Upper lobe of left lung (tissue), 6 donors: ENCODE measurements at regions not wholly inside any gene's neighbourhood (a gene's known extent, or its start where the extent isn't known, plus 50 kb on each side); places are given as distances from the start of the nearest gene placed in this dataset.

Experiments used
- ATAC-seq, 2 donors: fragments of 200-7000 bp; cut with Tn5 transposase; one replicate each; pipeline ENCODE4 v1.9.1; 2022; ENCODE audit warnings: mild to moderate bottlenecking in 2 of 2, moderate library complexity in 2 of 2; ENCODE audit not compliant: low FRiP score in 2 of 2
- DNase-seq, 2 donors: peaks; one replicate each; pipeline ENCODE4 v3.0.0-alpha.2; 2019 to 2020
- H3K27ac ChIP-seq, 4 donors: fragments of 200-600 bp; sonication (generic); one replicate each; pipeline ENCODE4 v1.5.1; 2016 to 2019
- H3K27me3 ChIP-seq, 4 donors: fragments of 200-600 bp; sonication (generic); one replicate each; pipeline ENCODE4 v1.5.1; 2017 to 2019
- H3K36me3 ChIP-seq, 4 donors: fragments of 200-600 bp; sonication (generic); one replicate each; pipeline ENCODE4 v1.5.1; 2016 to 2019
- H3K4me1 ChIP-seq, 4 donors: fragments of 200-600 bp; sonication (generic); one replicate each; pipeline ENCODE4 v1.5.1; 2018 to 2019
- H3K4me3 ChIP-seq, 4 donors: fragments of 200-600 bp; sonication (generic); one replicate each; pipeline ENCODE4 v1.5.1; 2017 to 2019; ENCODE audit warnings: mild to moderate bottlenecking in 2 of 4, moderate library complexity in 1 of 4
- H3K9me3 ChIP-seq, 4 donors: fragments of 200-600 bp; sonication (generic); one replicate each; pipeline ENCODE4 v1.5.1; 2018 to 2019
- EP300 ChIP-seq, 4 donors: sonication (generic); formaldehyde crosslinking; IDR thresholded peaks; one replicate each; pipeline ENCODE4 v1.5.1; 2017; ENCODE audit warnings: antibody characterized with exemption in 4 of 4, control low read depth in 2 of 4
- POLR2A ChIP-seq, 4 donors: fragments of 450-650 bp; IDR thresholded peaks; one replicate each; pipeline ENCODE4 v1.5.1; 2016 to 2017; ENCODE audit warnings: antibody characterized with exemption in 4 of 4, mild to moderate bottlenecking in 2 of 4
- POLR2AphosphoS5 ChIP-seq, 2 donors: sonication (generic); formaldehyde crosslinking; IDR thresholded peaks; one replicate each; pipeline ENCODE4 v1.5.1; 2017; ENCODE audit warnings: antibody characterized with exemption in 2 of 2
- WGBS, 2 donors: methylation state at CpG; one replicate each; pipeline ENCODE4 v1.1.5; 2017 to 2018; 5-methylcytosine and 5-hydroxymethylcytosine counted together
- TF ChIP-seq, protein P1 (sequence below), 6 experiments: fragments of 450-650 bp in 4 of 6; fragments of 200-600 bp in 2 of 6; sonication (generic) in 2 of 6; IDR thresholded peaks; one replicate each; pipeline ENCODE4 v1.5.1; 2016 to 2019; ENCODE audit warnings: antibody characterized with exemption in 6 of 6
- donor health status: DM: no; HTN: no; CAD: no; lungs with moderate emphysema.
- donor health status: DM: no; HTN: yes; CAD: no; lungs with severe emphysema.

DNA sequence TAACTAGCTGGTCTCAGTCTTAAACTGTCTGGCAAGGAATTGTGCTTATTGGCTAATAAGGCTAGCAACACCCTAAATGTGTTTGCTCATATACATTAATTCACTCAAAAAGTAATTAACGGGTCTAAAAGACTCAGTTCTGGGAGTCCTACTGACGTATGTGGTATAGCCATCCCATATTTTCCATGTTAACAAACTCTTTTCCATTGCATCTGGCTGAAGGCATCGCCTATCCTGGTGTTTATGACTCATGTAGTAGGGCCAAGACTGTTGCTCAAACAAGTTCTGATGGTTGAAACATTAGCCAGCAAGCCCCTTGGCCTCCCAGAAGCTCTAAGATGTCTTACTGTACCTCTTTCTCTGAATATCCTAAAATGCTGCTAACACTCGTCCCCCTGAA, 98.5 kb downstream of the PHLDA1 start:
- Histone ChIP-seq H3K27ac (no peak overlapping the region), H3K36me3 (no peaks in the 10 kb centered on the region), H3K4me3 (no peak overlapping the region), H3K27me3 (no peaks in the 10 kb centered on the region), H3K9me3 (no peaks in the 10 kb centered on the region), H3K4me1 (peaks cover 4 to 26% (median 19%) of the 10 kb centered on the region in 4 donors)
- peak in 1 of 2 donors; percentile 20 for ATAC-seq
- no peak for DNase-seq
- 87 to 96% methylated on average over 4 of the region's 4 CpGs for WGBS, 2 donors
- no peak for TF ChIP-seq EP300 (IDR thresholded peaks at IDR 0.05)
- TF ChIP-seq, protein P1, sequence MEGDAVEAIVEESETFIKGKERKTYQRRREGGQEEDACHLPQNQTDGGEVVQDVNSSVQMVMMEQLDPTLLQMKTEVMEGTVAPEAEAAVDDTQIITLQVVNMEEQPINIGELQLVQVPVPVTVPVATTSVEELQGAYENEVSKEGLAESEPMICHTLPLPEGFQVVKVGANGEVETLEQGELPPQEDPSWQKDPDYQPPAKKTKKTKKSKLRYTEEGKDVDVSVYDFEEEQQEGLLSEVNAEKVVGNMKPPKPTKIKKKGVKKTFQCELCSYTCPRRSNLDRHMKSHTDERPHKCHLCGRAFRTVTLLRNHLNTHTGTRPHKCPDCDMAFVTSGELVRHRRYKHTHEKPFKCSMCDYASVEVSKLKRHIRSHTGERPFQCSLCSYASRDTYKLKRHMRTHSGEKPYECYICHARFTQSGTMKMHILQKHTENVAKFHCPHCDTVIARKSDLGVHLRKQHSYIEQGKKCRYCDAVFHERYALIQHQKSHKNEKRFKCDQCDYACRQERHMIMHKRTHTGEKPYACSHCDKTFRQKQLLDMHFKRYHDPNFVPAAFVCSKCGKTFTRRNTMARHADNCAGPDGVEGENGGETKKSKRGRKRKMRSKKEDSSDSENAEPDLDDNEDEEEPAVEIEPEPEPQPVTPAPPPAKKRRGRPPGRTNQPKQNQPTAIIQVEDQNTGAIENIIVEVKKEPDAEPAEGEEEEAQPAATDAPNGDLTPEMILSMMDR (IDR thresholded peaks at IDR 0.05) = no peak
- no peak for TF ChIP-seq POLR2A (IDR thresholded peaks at IDR 0.05)
- no peak for TF ChIP-seq POLR2AphosphoS5 (IDR thresholded peaks at IDR 0.05)

DNA sequence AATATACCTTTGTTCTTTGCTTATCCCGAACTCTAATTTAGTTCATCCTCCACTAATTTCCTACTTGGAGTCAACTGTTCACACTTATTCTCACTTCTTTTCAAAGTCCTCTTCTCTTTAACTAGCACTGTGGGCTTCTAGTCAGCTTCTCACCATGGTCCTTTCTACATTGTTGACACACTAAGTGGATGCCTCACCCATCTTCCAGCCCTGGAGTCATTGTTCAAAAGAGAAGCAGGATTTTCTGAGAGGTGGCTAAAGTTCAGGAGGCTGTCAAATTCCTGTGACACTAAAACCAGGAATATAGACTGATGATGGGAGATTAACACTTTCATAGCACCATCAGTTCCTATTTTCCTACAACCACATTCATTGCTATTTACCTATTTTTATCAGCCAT, 99.3 kb downstream of the PHLDA1 start:
- Histone ChIP-seq H3K27ac (no peak overlapping the region), H3K36me3 (no peaks in the 10 kb centered on the region), H3K4me3 (no peak overlapping the region), H3K27me3 (no peaks in the 10 kb centered on the region), H3K4me1 (peaks cover 4 to 23% (median 19%) of the 10 kb centered on the region in 4 donors), H3K9me3 (no peaks in the 10 kb centered on the region)
- no peak for ATAC-seq
- no peak for DNase-seq
- TF ChIP-seq EP300 (IDR thresholded peaks at IDR 0.05) (no peak), POLR2A (IDR thresholded peaks at IDR 0.05) (no peak), POLR2AphosphoS5 (IDR thresholded peaks at IDR 0.05) (no peak)
- TF ChIP-seq, protein P1 (IDR thresholded peaks at IDR 0.05) = no peak
- 95 to 97% methylated on average over 1 of the region's 1 CpG for WGBS, 2 donors

DNA sequence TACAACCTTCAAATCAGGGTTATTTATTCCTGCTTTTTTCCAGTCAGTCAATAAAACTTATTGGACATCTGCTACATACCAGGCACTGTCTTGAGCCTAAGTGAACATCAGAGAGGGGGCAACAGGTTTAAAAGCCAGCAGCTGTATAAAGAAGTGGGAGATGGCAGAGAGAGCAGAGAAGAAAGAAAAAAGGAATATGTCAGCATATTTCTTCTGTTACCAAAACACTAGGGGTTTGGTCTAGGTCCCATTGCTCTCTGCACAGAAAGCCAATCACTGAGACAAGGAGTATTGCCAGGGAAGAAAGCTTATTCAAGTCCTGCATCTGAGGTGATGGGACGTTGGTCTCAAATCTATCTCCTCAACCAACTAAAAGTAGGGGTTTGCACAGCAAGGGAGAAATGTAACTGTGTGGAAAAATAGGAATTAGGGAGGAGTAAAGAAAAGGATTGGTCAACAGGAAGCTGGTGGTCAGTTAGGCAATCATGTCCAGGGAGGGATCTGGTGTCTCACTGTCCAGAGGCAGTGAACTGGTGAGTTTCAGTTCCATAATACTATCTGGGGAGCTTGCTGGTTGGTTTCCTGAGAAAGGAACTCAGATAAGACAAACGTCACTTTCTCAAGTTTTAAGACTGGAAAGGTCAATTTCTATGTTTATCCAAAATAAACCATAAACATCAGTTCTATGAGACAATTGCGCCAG, 107.5 kb downstream of the PHLDA1 start:
- no peaks in the 10 kb centered on the region for H3K36me3 ChIP-seq
- DNase-seq (no peak), ATAC-seq (no peak)
- H3K4me1 ChIP-seq = no peaks in the 10 kb centered on the region
- no peak overlapping the region for H3K27ac ChIP-seq
- TF ChIP-seq POLR2A (IDR thresholded peaks at IDR 0.05) = no peak
- TF ChIP-seq EP300 (IDR thresholded peaks at IDR 0.05) = no peak
- no peak for TF ChIP-seq POLR2AphosphoS5 (IDR thresholded peaks at IDR 0.05)
- TF ChIP-seq, protein P1 (IDR thresholded peaks at IDR 0.05) = no peak
- no peaks in the 10 kb centered on the region for H3K27me3 ChIP-seq
- peaks cover 11 to 15% (median 12%) of the 10 kb centered on the region in 4 donors for H3K9me3 ChIP-seq
- no peak overlapping the region for H3K4me3 ChIP-seq
- WGBS, 2 donors = 83 to 84% methylated on average over 3 of the region's 3 CpGs

DNA sequence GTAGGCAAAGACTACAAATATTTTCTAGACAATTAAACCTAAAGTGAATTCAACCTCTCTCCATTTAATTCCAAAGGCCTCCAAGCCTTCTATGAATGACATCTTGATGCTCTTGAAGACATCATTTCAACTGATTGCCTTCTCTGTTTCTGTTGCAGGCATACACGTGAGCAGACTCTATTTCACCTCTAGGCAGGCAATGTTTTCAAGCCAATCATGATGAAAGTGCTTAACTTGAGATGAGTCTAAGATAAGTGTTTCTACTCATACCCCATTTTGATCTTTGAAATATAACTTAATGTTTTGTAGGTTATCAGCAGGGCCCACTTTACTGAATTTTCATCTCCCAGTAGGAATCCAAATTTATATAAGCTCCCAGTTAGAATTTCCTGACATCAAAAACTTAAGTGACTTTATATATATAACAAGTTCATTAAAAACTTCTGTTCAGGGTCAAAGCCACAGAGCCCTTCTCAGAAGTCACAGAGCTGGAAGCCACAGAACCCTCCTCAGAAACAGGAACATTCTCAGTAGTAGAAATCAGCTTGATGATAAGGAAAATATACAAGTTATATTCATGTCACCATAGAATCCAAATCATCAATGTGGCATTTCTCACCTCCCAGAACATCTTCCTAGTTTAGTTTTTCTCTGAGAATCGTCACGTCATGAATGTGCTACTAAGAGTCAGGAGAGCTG, 108.5 kb downstream of the PHLDA1 start:
- Histone ChIP-seq H3K27me3 (no peaks in the 10 kb centered on the region), H3K27ac (no peak overlapping the region), H3K4me3 (no peak overlapping the region), H3K36me3 (no peaks in the 10 kb centered on the region), H3K9me3 (peaks cover 11 to 15% (median 12%) of the 10 kb centered on the region in 4 donors), H3K4me1 (no peaks in the 10 kb centered on the region)
- TF ChIP-seq POLR2AphosphoS5 (IDR thresholded peaks at IDR 0.05) = no peak
- no peak for TF ChIP-seq POLR2A (IDR thresholded peaks at IDR 0.05)
- no peak for TF ChIP-seq EP300 (IDR thresholded peaks at IDR 0.05)
- TF ChIP-seq, protein P1 (IDR thresholded peaks at IDR 0.05) = no peak
- ATAC-seq = no peak
- DNase-seq = no peak
- 94 to 95% methylated on average over 3 of the region's 3 CpGs for WGBS, 2 donors
